ENCODE measurements at regions not wholly inside any gene's neighbourhood (a gene's known extent, or its start where the extent isn't known, plus 50 kb on each side); places are given as distances from the start of the nearest gene placed in this dataset.

DNA sequence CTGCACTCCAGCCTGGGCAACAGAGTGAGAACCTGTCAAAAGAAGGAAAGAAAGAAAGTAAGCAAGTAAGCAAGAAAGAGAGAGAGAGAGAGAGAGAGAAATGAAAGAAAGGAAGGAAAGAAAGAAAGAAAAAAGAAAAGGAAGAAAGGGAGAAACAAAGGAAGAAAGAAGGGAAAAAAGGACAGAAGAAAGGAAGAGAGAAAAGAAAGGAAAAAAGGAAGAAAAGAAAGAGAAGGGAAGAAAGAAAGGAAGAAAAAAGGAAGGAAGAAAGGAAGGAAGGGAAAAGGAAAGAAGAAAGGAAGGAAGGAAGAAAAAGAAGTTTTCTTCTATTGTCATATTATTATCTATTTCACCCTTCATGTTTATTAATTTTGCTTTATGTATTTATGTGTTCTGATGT lies 251.1 kb upstream of the CD180 start:
- ChIA-PET CTCF (no interaction called here), POLR2A (no interaction called here)
- TF ChIP-seq, protein P1, sequence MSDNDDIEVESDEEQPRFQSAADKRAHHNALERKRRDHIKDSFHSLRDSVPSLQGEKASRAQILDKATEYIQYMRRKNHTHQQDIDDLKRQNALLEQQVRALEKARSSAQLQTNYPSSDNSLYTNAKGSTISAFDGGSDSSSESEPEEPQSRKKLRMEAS (IDR thresholded peaks at IDR 0.05; ENCODE audit: insufficient read depth, insufficient read length): no peak
- TF ChIP-seq POLR2AphosphoS5 (IDR thresholded peaks at IDR 0.05; ENCODE audit: insufficient read depth, low read depth, low read length) (no peak), FOS (IDR thresholded peaks at IDR 0.05; ENCODE audit: borderline replicate concordance, insufficient read depth, low read length) (no peak), MYC (IDR thresholded peaks at IDR 0.05; ENCODE audit: low read depth, low read length) (no peak), GATA2 (IDR thresholded peaks at IDR 0.05; ENCODE audit: insufficient read depth, insufficient read length, low read depth, low read length) (no peak), POLR2A (IDR thresholded peaks at IDR 0.05; ENCODE audit: low read depth, low read length) (no peak), EZH2 (IDR thresholded peaks at IDR 0.05; ENCODE audit: borderline replicate concordance, low read depth, low read length, severe bottlenecking) (no peak), JUN (IDR thresholded peaks at IDR 0.05; ENCODE audit: borderline replicate concordance, insufficient read depth, insufficient read length, low read depth) (no peak)
- TF ChIP-seq, protein P2, sequence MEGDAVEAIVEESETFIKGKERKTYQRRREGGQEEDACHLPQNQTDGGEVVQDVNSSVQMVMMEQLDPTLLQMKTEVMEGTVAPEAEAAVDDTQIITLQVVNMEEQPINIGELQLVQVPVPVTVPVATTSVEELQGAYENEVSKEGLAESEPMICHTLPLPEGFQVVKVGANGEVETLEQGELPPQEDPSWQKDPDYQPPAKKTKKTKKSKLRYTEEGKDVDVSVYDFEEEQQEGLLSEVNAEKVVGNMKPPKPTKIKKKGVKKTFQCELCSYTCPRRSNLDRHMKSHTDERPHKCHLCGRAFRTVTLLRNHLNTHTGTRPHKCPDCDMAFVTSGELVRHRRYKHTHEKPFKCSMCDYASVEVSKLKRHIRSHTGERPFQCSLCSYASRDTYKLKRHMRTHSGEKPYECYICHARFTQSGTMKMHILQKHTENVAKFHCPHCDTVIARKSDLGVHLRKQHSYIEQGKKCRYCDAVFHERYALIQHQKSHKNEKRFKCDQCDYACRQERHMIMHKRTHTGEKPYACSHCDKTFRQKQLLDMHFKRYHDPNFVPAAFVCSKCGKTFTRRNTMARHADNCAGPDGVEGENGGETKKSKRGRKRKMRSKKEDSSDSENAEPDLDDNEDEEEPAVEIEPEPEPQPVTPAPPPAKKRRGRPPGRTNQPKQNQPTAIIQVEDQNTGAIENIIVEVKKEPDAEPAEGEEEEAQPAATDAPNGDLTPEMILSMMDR (IDR thresholded peaks at IDR 0.05; ENCODE audit: extremely low read depth in 1 of 2, insufficient read depth in 1 of 2, low read depth in 1 of 2, low read length in 2 of 2): no peak
- H3K4me1 ChIP-seq (ENCODE audit: control insufficient read depth, extremely low read depth, insufficient read depth, low read length): no peaks in the 10 kb centered on the region
- H3K4me3 ChIP-seq (replicated peaks in 1 of 3; ENCODE audit: insufficient read depth in 1 of 3, low read depth in 1 of 3, low read length in 3 of 3): no peak overlapping the region
- H3K4me2 ChIP-seq (ENCODE audit: insufficient read depth, low read length): no peak overlapping the region
- H3K9me1 ChIP-seq (replicated peaks; ENCODE audit: control insufficient read depth, extremely low read depth, insufficient read depth, low read length): no peaks in the 10 kb centered on the region
- H3K27me3 ChIP-seq (ENCODE audit: control insufficient read depth in 2 of 2, insufficient read depth in 2 of 2, low read length in 2 of 2): no peaks in the 10 kb centered on the region
- DNase-seq (ENCODE audit: low read depth, low spot score) (no peak), FAIRE-seq (no peak)
- H3K36me3 ChIP-seq (ENCODE audit: control insufficient read depth in 2 of 2, extremely low read depth in 1 of 2, insufficient read depth in 2 of 2, low read length in 2 of 2): no peaks in the 10 kb centered on the region
- intact Hi-C loops (cut with micrococcal nuclease): no loop called here
- H3K9me3 ChIP-seq (replicated peaks; ENCODE audit: control insufficient read depth, insufficient read depth, low read length): no peaks in the 10 kb centered on the region
- H4K20me1 ChIP-seq (replicated peaks; ENCODE audit: control insufficient read depth, extremely low read depth, insufficient read depth, low read length): no peaks in the 10 kb centered on the region
- dilution Hi-C loops (cut with MboI; ENCODE audit: extremely low pct_ligation_motif_present, low sequenced_read_pairs): no loop called here
- H3K9ac ChIP-seq (replicated peaks; ENCODE audit: extremely low read depth, insufficient read depth, low read length): no peak overlapping the region
- no peaks in the 10 kb centered on the region for H3K79me2 ChIP-seq (ENCODE audit: control insufficient read depth, insufficient read depth, low read length)
- H3K27ac ChIP-seq (ENCODE audit: insufficient read depth, low read depth, low read length): no peak overlapping the region
- H2AFZ ChIP-seq (ENCODE audit: low read depth, low read length): no peak overlapping the region
- no TSS peak for BruUV-seq (replicated peaks)

All from endothelial cell of umbilical vein (primary cell).